ENCODE measurements at regions not wholly inside any gene's neighbourhood (a gene's known extent, or its start where the extent isn't known, plus 50 kb on each side); places are given as distances from the start of the nearest gene placed in this dataset.

DNA sequence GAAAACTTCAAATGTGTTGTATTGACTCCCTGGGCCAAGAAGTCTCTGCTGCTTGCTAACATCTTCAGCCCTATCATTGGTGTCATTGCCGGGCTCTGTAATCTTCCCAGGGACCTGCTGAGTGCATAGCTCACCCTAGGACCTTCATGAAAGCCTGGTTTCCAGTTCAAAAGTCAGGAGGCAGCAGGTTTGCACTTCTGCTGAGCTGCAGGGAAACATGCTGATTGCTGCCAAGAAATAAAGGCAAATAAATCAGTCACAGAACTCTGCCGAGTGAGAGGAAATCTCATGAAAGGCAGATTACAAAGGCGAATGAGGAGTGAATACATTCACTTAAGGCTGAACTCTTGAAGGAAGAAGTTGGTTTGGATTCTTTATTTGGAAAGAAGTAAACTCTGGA is 1947.6 kb upstream of the CELF4 start:
- TF ChIP-seq TAF1 (IDR thresholded peaks at IDR 0.05; ENCODE audit: borderline replicate concordance, insufficient read depth, low read length), result no peak
- TF ChIP-seq POLR2AphosphoS5 (IDR thresholded peaks at IDR 0.05; ENCODE audit: low read depth, low read length), result no peak
- TF ChIP-seq, protein P1, sequence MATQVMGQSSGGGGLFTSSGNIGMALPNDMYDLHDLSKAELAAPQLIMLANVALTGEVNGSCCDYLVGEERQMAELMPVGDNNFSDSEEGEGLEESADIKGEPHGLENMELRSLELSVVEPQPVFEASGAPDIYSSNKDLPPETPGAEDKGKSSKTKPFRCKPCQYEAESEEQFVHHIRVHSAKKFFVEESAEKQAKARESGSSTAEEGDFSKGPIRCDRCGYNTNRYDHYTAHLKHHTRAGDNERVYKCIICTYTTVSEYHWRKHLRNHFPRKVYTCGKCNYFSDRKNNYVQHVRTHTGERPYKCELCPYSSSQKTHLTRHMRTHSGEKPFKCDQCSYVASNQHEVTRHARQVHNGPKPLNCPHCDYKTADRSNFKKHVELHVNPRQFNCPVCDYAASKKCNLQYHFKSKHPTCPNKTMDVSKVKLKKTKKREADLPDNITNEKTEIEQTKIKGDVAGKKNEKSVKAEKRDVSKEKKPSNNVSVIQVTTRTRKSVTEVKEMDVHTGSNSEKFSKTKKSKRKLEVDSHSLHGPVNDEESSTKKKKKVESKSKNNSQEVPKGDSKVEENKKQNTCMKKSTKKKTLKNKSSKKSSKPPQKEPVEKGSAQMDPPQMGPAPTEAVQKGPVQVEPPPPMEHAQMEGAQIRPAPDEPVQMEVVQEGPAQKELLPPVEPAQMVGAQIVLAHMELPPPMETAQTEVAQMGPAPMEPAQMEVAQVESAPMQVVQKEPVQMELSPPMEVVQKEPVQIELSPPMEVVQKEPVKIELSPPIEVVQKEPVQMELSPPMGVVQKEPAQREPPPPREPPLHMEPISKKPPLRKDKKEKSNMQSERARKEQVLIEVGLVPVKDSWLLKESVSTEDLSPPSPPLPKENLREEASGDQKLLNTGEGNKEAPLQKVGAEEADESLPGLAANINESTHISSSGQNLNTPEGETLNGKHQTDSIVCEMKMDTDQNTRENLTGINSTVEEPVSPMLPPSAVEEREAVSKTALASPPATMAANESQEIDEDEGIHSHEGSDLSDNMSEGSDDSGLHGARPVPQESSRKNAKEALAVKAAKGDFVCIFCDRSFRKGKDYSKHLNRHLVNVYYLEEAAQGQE (IDR thresholded peaks at IDR 0.05; ENCODE audit: insufficient read depth in 1 of 2, low read depth in 2 of 2, low read length in 2 of 2), result no peak

Data from PFSK-1 (cell line).